ENCODE measurements at regions not wholly inside any gene's neighbourhood (a gene's known extent, or its start where the extent isn't known, plus 50 kb on each side); places are given as distances from the start of the nearest gene placed in this dataset.

- H3F3A ChIP-seq (ENCODE audit: insufficient read depth, low read length): no peaks in the 10 kb centered on the region
- H3K4me1 ChIP-seq (ENCODE audit: insufficient read depth, low read length, severe bottlenecking): peaks cover 19% of the 10 kb centered on the region
- no peaks in the 10 kb centered on the region for H3K9me3 ChIP-seq (ENCODE audit: low read length)
- H3K27me3 ChIP-seq (ENCODE audit: insufficient read depth, low read length): no peaks in the 10 kb centered on the region
- no peaks in the 10 kb centered on the region for H3K9me2 ChIP-seq (ENCODE audit: low read depth, low read length)
- no peaks in the 10 kb centered on the region for H3K79me2 ChIP-seq (ENCODE audit: insufficient read depth, low read length)
- TF ChIP-seq CTCF (IDR thresholded peaks at IDR 0.05; ENCODE audit: low read length) (peak; percentile 60), EZH2 (IDR thresholded peaks at IDR 0.05; ENCODE audit: borderline replicate concordance, low read length) (no peak)
- H2AFZ ChIP-seq (ENCODE audit: low read length): 0 out of 2 replicates have a peak overlapping the region, but pooled peaks have one; percentile 18
- no peaks in the 10 kb centered on the region for H3K36me3 ChIP-seq (ENCODE audit: insufficient read depth, low read length)
- no peak overlapping the region for H3K27ac ChIP-seq (ENCODE audit: low read depth, low read length, poor library complexity, severe bottlenecking)
- H4K20me1 ChIP-seq (ENCODE audit: insufficient read depth, low read length): no peaks in the 10 kb centered on the region
- H3K4me3 ChIP-seq (ENCODE audit: low read depth, low read length, poor library complexity, severe bottlenecking): no peak overlapping the region
- H3K4me2 ChIP-seq (ENCODE audit: low read length): peak overlapping the region; percentile 4; the same call in 1 of the 2 replicates
- H3K9ac ChIP-seq (ENCODE audit: low read length): no peak overlapping the region
Observed at GRCh38 chr20:43840382-43841070, 74.1 kb upstream of the TOX2 start.

GRCh38 chr20:43839793-43840199, 74.9 kb upstream of the TOX2 start:
- Histone ChIP-seq H3K27me3 (ENCODE audit: insufficient read depth, low read length) (no peaks in the 10 kb centered on the region), H3K4me1 (ENCODE audit: insufficient read depth, low read length, severe bottlenecking) (peaks cover 19% of the 10 kb centered on the region), H3K9me2 (ENCODE audit: low read depth, low read length) (no peaks in the 10 kb centered on the region), H3K9ac (ENCODE audit: low read length) (no peak overlapping the region), H3K9me3 (ENCODE audit: low read length) (no peaks in the 10 kb centered on the region), H3K4me3 (ENCODE audit: low read depth, low read length, poor library complexity, severe bottlenecking) (no peak overlapping the region), H3K36me3 (ENCODE audit: insufficient read depth, low read length) (no peaks in the 10 kb centered on the region), H4K20me1 (ENCODE audit: insufficient read depth, low read length) (no peaks in the 10 kb centered on the region), H3K4me2 (ENCODE audit: low read length) (no peak overlapping the region), H2AFZ (ENCODE audit: low read length) (no peak overlapping the region), H3F3A (ENCODE audit: insufficient read depth, low read length) (no peaks in the 10 kb centered on the region), H3K79me2 (ENCODE audit: insufficient read depth, low read length) (no peaks in the 10 kb centered on the region), H3K27ac (ENCODE audit: low read depth, low read length, poor library complexity, severe bottlenecking) (no peak overlapping the region)
- TF ChIP-seq EZH2 (IDR thresholded peaks at IDR 0.05; ENCODE audit: borderline replicate concordance, low read length): no peak

- TF ChIP-seq EZH2 (IDR thresholded peaks at IDR 0.05; ENCODE audit: borderline replicate concordance, low read length) (no peak), CTCF (IDR thresholded peaks at IDR 0.05; ENCODE audit: low read length) (no peak)
- H3K79me2 ChIP-seq (ENCODE audit: insufficient read depth, low read length): no peaks in the 10 kb centered on the region
- no peaks in the 10 kb centered on the region for H3K9me2 ChIP-seq (ENCODE audit: low read depth, low read length)
- no peaks in the 10 kb centered on the region for H3K36me3 ChIP-seq (ENCODE audit: insufficient read depth, low read length)
- H3K4me1 ChIP-seq (ENCODE audit: insufficient read depth, low read length, severe bottlenecking): peaks cover 19% of the 10 kb centered on the region
- H3K9ac ChIP-seq (ENCODE audit: low read length): no peak overlapping the region
- no peak overlapping the region for H3K4me2 ChIP-seq (ENCODE audit: low read length)
- H3K27me3 ChIP-seq (ENCODE audit: insufficient read depth, low read length): no peaks in the 10 kb centered on the region
- no peaks in the 10 kb centered on the region for H4K20me1 ChIP-seq (ENCODE audit: insufficient read depth, low read length)
- no peak overlapping the region for H3K4me3 ChIP-seq (ENCODE audit: low read depth, low read length, poor library complexity, severe bottlenecking)
- H3K27ac ChIP-seq (ENCODE audit: low read depth, low read length, poor library complexity, severe bottlenecking): no peak overlapping the region
- H2AFZ ChIP-seq (ENCODE audit: low read length): no peak overlapping the region
- no peaks in the 10 kb centered on the region for H3F3A ChIP-seq (ENCODE audit: insufficient read depth, low read length)
- H3K9me3 ChIP-seq (ENCODE audit: low read length): no peaks in the 10 kb centered on the region
Observed at GRCh38 chr20:43838703-43839060, 76.0 kb upstream of the TOX2 start.
